ENCODE measurements at regions not wholly inside any gene's neighbourhood (a gene's known extent, or its start where the extent isn't known, plus 50 kb on each side); places are given as distances from the start of the nearest gene placed in this dataset.
"Not testable (repeated sequence)": the region's sequence is repeated elsewhere in the genome, so short reads cannot be mapped to it uniquely, and the experiment has no call there.

- H3K4me3 ChIP-seq (ENCODE audit: low read length) = no peak overlapping the region
- ATAC-seq = no peak
- H3K27me3 ChIP-seq (ENCODE audit: control insufficient read depth, insufficient read depth, low read length) = no peaks in the 10 kb centered on the region
- H3K4me3 Mint-ChIP-seq = no peak overlapping the region
- TF ChIP-seq, protein P1, sequence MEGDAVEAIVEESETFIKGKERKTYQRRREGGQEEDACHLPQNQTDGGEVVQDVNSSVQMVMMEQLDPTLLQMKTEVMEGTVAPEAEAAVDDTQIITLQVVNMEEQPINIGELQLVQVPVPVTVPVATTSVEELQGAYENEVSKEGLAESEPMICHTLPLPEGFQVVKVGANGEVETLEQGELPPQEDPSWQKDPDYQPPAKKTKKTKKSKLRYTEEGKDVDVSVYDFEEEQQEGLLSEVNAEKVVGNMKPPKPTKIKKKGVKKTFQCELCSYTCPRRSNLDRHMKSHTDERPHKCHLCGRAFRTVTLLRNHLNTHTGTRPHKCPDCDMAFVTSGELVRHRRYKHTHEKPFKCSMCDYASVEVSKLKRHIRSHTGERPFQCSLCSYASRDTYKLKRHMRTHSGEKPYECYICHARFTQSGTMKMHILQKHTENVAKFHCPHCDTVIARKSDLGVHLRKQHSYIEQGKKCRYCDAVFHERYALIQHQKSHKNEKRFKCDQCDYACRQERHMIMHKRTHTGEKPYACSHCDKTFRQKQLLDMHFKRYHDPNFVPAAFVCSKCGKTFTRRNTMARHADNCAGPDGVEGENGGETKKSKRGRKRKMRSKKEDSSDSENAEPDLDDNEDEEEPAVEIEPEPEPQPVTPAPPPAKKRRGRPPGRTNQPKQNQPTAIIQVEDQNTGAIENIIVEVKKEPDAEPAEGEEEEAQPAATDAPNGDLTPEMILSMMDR (IDR thresholded peaks at IDR 0.05) = no peak
- DNase-seq = no peak
- H3K36me3 ChIP-seq (ENCODE audit: control insufficient read depth, insufficient read depth, low read length) = no peaks in the 10 kb centered on the region
- no peak overlapping the region for H3K27ac Mint-ChIP-seq
- H3K4me1 Mint-ChIP-seq = no peaks in the 10 kb centered on the region
- intact Hi-C loops (cut with micrococcal nuclease) = no loop called here
- H3K36me3 Mint-ChIP-seq = no peaks in the 10 kb centered on the region
- no CpG with 5 or more reads among the region's 1 CpG for WGBS (ENCODE audit: insufficient coverage)
- no peaks in the 10 kb centered on the region for H3K9me3 ChIP-seq (ENCODE audit: control insufficient read depth, insufficient read depth, low read length)
- H3K27me3 Mint-ChIP-seq (ENCODE audit: low read depth in 2 of 2) = no peaks in the 10 kb centered on the region
- no peaks in the 10 kb centered on the region for H3K4me1 ChIP-seq (ENCODE audit: control insufficient read depth, insufficient read depth, low read length)
- no peak overlapping the region for H3K27ac ChIP-seq (ENCODE audit: low read length)
- peaks cover 0 to 11% of the 10 kb centered on the region in 2 donors for H3K9me3 Mint-ChIP-seq
Measured at GRCh38 chr4:171239196-171239595, 574.0 kb upstream of the GALNTL6 start.

- Histone ChIP-seq H3K9me3 (ENCODE audit: control insufficient read depth, insufficient read depth, low read length) (no peaks in the 10 kb centered on the region), H3K4me3 (ENCODE audit: low read length) (no peak overlapping the region), H3K4me1 (ENCODE audit: control insufficient read depth, insufficient read depth, low read length) (no peaks in the 10 kb centered on the region), H3K36me3 (ENCODE audit: control insufficient read depth, insufficient read depth, low read length) (no peaks in the 10 kb centered on the region), H3K27me3 (ENCODE audit: control insufficient read depth, insufficient read depth, low read length) (no peaks in the 10 kb centered on the region), H3K27ac (ENCODE audit: low read length) (no peak overlapping the region)
- Mint-ChIP-seq H3K4me3 (no peak overlapping the region), H3K9me3 (peaks cover 0 to 11% of the 10 kb centered on the region in 2 donors), H3K36me3 (no peaks in the 10 kb centered on the region), H3K27me3 (ENCODE audit: low read depth in 2 of 2) (no peaks in the 10 kb centered on the region), H3K27ac (no peak overlapping the region), H3K4me1 (no peaks in the 10 kb centered on the region)
- no peak for ATAC-seq
- intact Hi-C loops (cut with micrococcal nuclease) = no loop called here
- DNase-seq = no peak
- 90% methylated on average over 1 of the region's 3 CpGs for WGBS (ENCODE audit: insufficient coverage)
- TF ChIP-seq, protein P1 (IDR thresholded peaks at IDR 0.05) = no peak
Measured at GRCh38 chr4:171235521-171235920, 577.7 kb upstream of the GALNTL6 start.

DNA sequence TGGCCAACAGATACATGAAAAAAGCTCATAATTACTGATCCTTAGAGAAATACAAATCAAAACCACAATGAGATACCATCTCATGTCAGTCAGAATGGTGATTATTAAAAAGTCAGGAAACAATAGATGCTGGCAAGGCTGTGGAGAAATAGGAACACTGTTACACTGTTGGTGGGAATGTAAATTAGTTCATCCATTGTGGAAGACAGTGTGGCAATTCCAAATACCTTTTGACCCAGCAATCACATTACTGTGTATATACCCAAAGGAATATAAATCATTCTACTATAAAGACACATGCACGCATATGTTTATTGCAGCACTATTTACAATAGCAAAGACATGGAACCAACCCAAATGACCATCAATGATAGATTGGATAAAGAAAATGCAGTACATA is 583.9 kb upstream of the GALNTL6 start:
- H3K27ac Mint-ChIP-seq; H3K4me3 ChIP-seq (ENCODE audit: low read length); H3K4me1 Mint-ChIP-seq; ATAC-seq; H3K27ac ChIP-seq (ENCODE audit: low read length); intact Hi-C loops (cut with micrococcal nuclease); H3K36me3 ChIP-seq (ENCODE audit: control insufficient read depth, insufficient read depth, low read length); H3K9me3 ChIP-seq (ENCODE audit: control insufficient read depth, insufficient read depth, low read length); DNase-seq; H3K36me3 Mint-ChIP-seq; H3K27me3 ChIP-seq (ENCODE audit: control insufficient read depth, insufficient read depth, low read length); H3K4me3 Mint-ChIP-seq; H3K27me3 Mint-ChIP-seq (ENCODE audit: low read depth in 2 of 2); H3K4me1 ChIP-seq (ENCODE audit: control insufficient read depth, insufficient read depth, low read length): not testable (repeated sequence)
- H3K9me3 Mint-ChIP-seq = peaks cover 13% of the 10 kb centered on the region in 2 donors
- WGBS (ENCODE audit: insufficient coverage) = 86% methylated on average over 1 of the region's 1 CpG

GRCh38 chr4:171221181-171221580 is 592.0 kb upstream of the GALNTL6 start:
- 73% methylated on average over 6 of the region's 7 CpGs for WGBS (ENCODE audit: insufficient coverage)
- intact Hi-C loops (cut with micrococcal nuclease) = no loop called here
- H3K36me3 Mint-ChIP-seq = no peaks in the 10 kb centered on the region
- H3K9me3 Mint-ChIP-seq = peaks cover 10 to 19% of the 10 kb centered on the region in 2 donors
- DNase-seq (no peak), ATAC-seq (no peak)
- H3K4me3 Mint-ChIP-seq = no peak overlapping the region
- no peak overlapping the region for H3K27ac Mint-ChIP-seq
- Histone ChIP-seq H3K4me1 (ENCODE audit: control insufficient read depth, insufficient read depth, low read length) (no peaks in the 10 kb centered on the region), H3K9me3 (ENCODE audit: control insufficient read depth, insufficient read depth, low read length) (no peaks in the 10 kb centered on the region), H3K36me3 (ENCODE audit: control insufficient read depth, insufficient read depth, low read length) (no peaks in the 10 kb centered on the region), H3K27me3 (ENCODE audit: control insufficient read depth, insufficient read depth, low read length) (no peaks in the 10 kb centered on the region), H3K4me3 (ENCODE audit: low read length) (no peak overlapping the region), H3K27ac (ENCODE audit: low read length) (no peak overlapping the region)
- no peaks in the 10 kb centered on the region for H3K27me3 Mint-ChIP-seq (ENCODE audit: low read depth in 2 of 2)
- TF ChIP-seq, protein P1 (IDR thresholded peaks at IDR 0.05) = no peak
- no peaks in the 10 kb centered on the region for H3K4me1 Mint-ChIP-seq
